ENCODE measurements at regions not wholly inside any gene's neighbourhood (a gene's known extent, or its start where the extent isn't known, plus 50 kb on each side); places are given as distances from the start of the nearest gene placed in this dataset.

GRCh38 chr5:74371621-74372020 lies 268.9 kb downstream of the ENC1 start:
- TF ChIP-seq CTCF (IDR thresholded peaks at IDR 0.05) (no peak), POLR2A (IDR thresholded peaks at IDR 0.05) (no peak)

Data from ovary (tissue), 3 donors.